ENCODE measurements at regions not wholly inside any gene's neighbourhood (a gene's known extent, or its start where the extent isn't known, plus 50 kb on each side); places are given as distances from the start of the nearest gene placed in this dataset.
"Not testable (repeated sequence)": the region's sequence is repeated elsewhere in the genome, so short reads cannot be mapped to it uniquely, and the experiment has no call there.

- not testable (repeated sequence) for DNase-seq
Measured at GRCh38 chr2:95654897-95655296, 63.1 kb downstream of the TRIM43 start.

- not testable (repeated sequence) for DNase-seq
Measured at GRCh38 chr2:95656553-95656952, 64.8 kb downstream of the TRIM43 start.

- not testable (repeated sequence) for DNase-seq
Measured at GRCh38 chr2:95657937-95658336, 66.1 kb downstream of the TRIM43 start.

- DNase-seq = not testable (repeated sequence)
Measured at GRCh38 chr2:95660766-95661562, 69.2 kb downstream of the TRIM43 start.

GRCh38 chr2:95663471-95664441 is 72.0 kb downstream of the TRIM43 start:
- not testable (repeated sequence) for DNase-seq

GRCh38 chr2:95666636-95667035 is 74.8 kb downstream of the TRIM43 start:
- DNase-seq = not testable (repeated sequence)

GRCh38 chr2:95667480-95667879 is 75.7 kb downstream of the TRIM43 start:
- DNase-seq = no peak

GRCh38 chr2:95668934-95669333 is 77.1 kb downstream of the TRIM43 start:
- not testable (repeated sequence) for DNase-seq

GRCh38 chr2:95669441-95669991 is 77.7 kb downstream of the TRIM43 start:
- DNase-seq = no peak

- DNase-seq = no peak
Measured at GRCh38 chr2:95670167-95670566, 78.4 kb downstream of the TRIM43 start.

GRCh38 chr2:95670686-95671085 is 78.9 kb downstream of the TRIM43 start:
- DNase-seq = no peak

GRCh38 chr2:95671171-95671570 is 79.4 kb downstream of the TRIM43 start:
- DNase-seq = not testable (repeated sequence)

GRCh38 chr2:95671992-95672391 is 80.2 kb downstream of the TRIM43 start:
- DNase-seq = not testable (repeated sequence)

GRCh38 chr2:95672500-95672899 is 80.7 kb downstream of the TRIM43 start:
- DNase-seq = not testable (repeated sequence)

- DNase-seq = no peak
Measured at GRCh38 chr2:95674186-95674585, 82.4 kb downstream of the TRIM43 start.

GRCh38 chr2:95676573-95676972 is 84.8 kb downstream of the TRIM43 start:
- not testable (repeated sequence) for DNase-seq

- no peak for DNase-seq
Measured at GRCh38 chr2:95677346-95677745, 85.5 kb downstream of the TRIM43 start.

GRCh38 chr2:95677833-95678232 is 86.0 kb downstream of the TRIM43 start:
- DNase-seq = not testable (repeated sequence)

GRCh38 chr2:95681158-95681557 is 89.4 kb downstream of the TRIM43 start:
- DNase-seq = not testable (repeated sequence)

GRCh38 chr2:95681589-95682081 is 89.8 kb downstream of the TRIM43 start:
- not testable (repeated sequence) for DNase-seq

GRCh38 chr2:95682889-95683517 is 91.2 kb downstream of the TRIM43 start:
- not testable (repeated sequence) for DNase-seq

- DNase-seq = no peak
Measured at GRCh38 chr2:95685513-95685912, 93.7 kb downstream of the TRIM43 start.
